AG04450 (cell line): ENCODE measurements at regions not wholly inside any gene's neighbourhood (a gene's known extent, or its start where the extent isn't known, plus 50 kb on each side); places are given as distances from the start of the nearest gene placed in this dataset.

Source experiments
- CTCF ChIA-PET: fragments of 300-600, 350-600 bp; formaldehyde crosslinking; extraction: SDS; loops from one replicate; lab custom pipeline; 2022; ENCODE audit warnings: antibody characterized with exemption, inconsistent platforms; lab: Charles Lee
- POLR2A ChIA-PET: fragments of 350-600 bp; formaldehyde crosslinking; extraction: SDS; loops from one replicate; lab custom pipeline; 2021; ENCODE audit warnings: antibody characterized with exemption, inconsistent platforms; lab: Yijun Ruan, JAX
- DNase-seq: peaks from one replicate; pipeline ENCODE4 v3.0.0-alpha.2; 2011; ENCODE audit warnings: low read depth, low spot score
- H3K27ac ChIP-seq: one replicate; pipeline ENCODE4 v1.5.1; 2012; ENCODE audit warnings: low read depth, low read length, control low read depth
- H3K27me3 ChIP-seq: one replicate; pipeline ENCODE4 v1.6.0; 2012; ENCODE audit warnings: low read length; ENCODE audit not compliant: control insufficient read depth, insufficient read depth
- H3K4me3 ChIP-seq: 2 replicates; pipeline ENCODE4 v1.5.1; 2011; ENCODE audit warnings: mild to moderate bottlenecking, low read depth, low read length, control low read depth
- H3K9me3 ChIP-seq: 2 replicates; pipeline ENCODE4 v1.5.1; 2012; ENCODE audit warnings: low read length; ENCODE audit not compliant: control insufficient read depth, insufficient read depth
- CTCF ChIP-seq: IDR thresholded peaks from 2 replicates; pipeline ENCODE4 v1.5.1; 2011; ENCODE audit warnings: low read depth, low read length, control low read depth, inconsistent platforms

GRCh38 chr1:91616712-91617111 is 116.1 kb downstream of the CDC7 start:
- Histone ChIP-seq H3K27me3 (peaks cover 6% of the 10 kb centered on the region), H3K27ac (no peak overlapping the region), H3K4me3 (no peak overlapping the region), H3K9me3 (no peaks in the 10 kb centered on the region)
- TF ChIP-seq CTCF, result no peak
- ChIA-PET CTCF (no interaction called here), POLR2A (no interaction called here)
- DNase-seq, result no peak

GRCh38 chr1:91617285-91617765 is 116.7 kb downstream of the CDC7 start:
- H3K9me3 ChIP-seq, result no peaks in the 10 kb centered on the region
- H3K27me3 ChIP-seq, result peaks cover 6% of the 10 kb centered on the region
- DNase-seq, result no peak
- ChIA-PET CTCF (no interaction called here), POLR2A (no interaction called here)
- H3K4me3 ChIP-seq, result no peak overlapping the region
- no peak overlapping the region for H3K27ac ChIP-seq
- no peak for TF ChIP-seq CTCF

GRCh38 chr1:91619881-91620280 is 119.2 kb downstream of the CDC7 start:
- ChIA-PET CTCF (interaction anchor here (0.6 to 0.8 kb wide), 2 partner anchors 30 to 74 kb away, joined by 3 to 4 read pairs; no protein-coding TSS in a partner anchor), POLR2A (no interaction called here)
- Histone ChIP-seq H3K27ac (no peak overlapping the region), H3K27me3 (peaks cover 6% of the 10 kb centered on the region), H3K4me3 (no peak overlapping the region), H3K9me3 (no peaks in the 10 kb centered on the region)
- TF ChIP-seq CTCF, result no peak
- DNase-seq, result no peak

GRCh38 chr1:91621360-91621759 is 120.7 kb downstream of the CDC7 start:
- no peak for DNase-seq
- H3K27ac ChIP-seq, result no peak overlapping the region
- no peak overlapping the region for H3K4me3 ChIP-seq
- no peak for TF ChIP-seq CTCF
- H3K9me3 ChIP-seq, result no peaks in the 10 kb centered on the region
- ChIA-PET POLR2A (no interaction called here), CTCF (interaction anchor here (1.2 kb wide), 1 partner anchor 17 kb away, joined by 3 read pairs; no protein-coding TSS in a partner anchor)
- H3K27me3 ChIP-seq, result peaks cover 6% of the 10 kb centered on the region

GRCh38 chr1:91621907-91622306 is 121.3 kb downstream of the CDC7 start:
- POLR2A ChIA-PET, result no interaction called here
- Histone ChIP-seq H3K27me3 (peaks cover 4% of the 10 kb centered on the region), H3K27ac (no peak overlapping the region), H3K4me3 (no peak overlapping the region), H3K9me3 (no peaks in the 10 kb centered on the region)
- no peak for DNase-seq
- TF ChIP-seq CTCF, result no peak
- CTCF ChIA-PET, result interaction anchor here (1.2 kb wide), 1 partner anchor 18 kb away, joined by 3 read pairs; no protein-coding TSS in a partner anchor
